ENCODE measurements at regions not wholly inside any gene's neighbourhood (a gene's known extent, or its start where the extent isn't known, plus 50 kb on each side); places are given as distances from the start of the nearest gene placed in this dataset. TPM values are rescaled to one million over a fixed set of nuclear protein-coding genes. Genes with fewer than 3 reads are reported as not detected.
"Not testable (repeated sequence)": the region's sequence is repeated elsewhere in the genome, so short reads cannot be mapped to it uniquely, and the experiment has no call there.

- intact Hi-C loops (cut with DNase I) = no loop called here
- H3K27me3 ChIP-seq = no peaks in the 10 kb centered on the region
- H3K4me3 ChIP-seq = no peak overlapping the region
- H3K9me3 ChIP-seq = no peaks in the 10 kb centered on the region
- no peak overlapping the region for H3K27ac ChIP-seq
- TF ChIP-seq CTCF (IDR thresholded peaks at IDR 0.05) = no peak
- TF ChIP-seq POLR2A (IDR thresholded peaks at IDR 0.05) = no peak
- H3K4me1 ChIP-seq = peaks cover 4% of the 10 kb centered on the region
- no peaks in the 10 kb centered on the region for H3K36me3 ChIP-seq (replicated peaks in 1 of 2; ENCODE audit: insufficient read depth in 1 of 2, low read depth in 2 of 2)
- DNase-seq (no peak), ATAC-seq (no peak)
- whole genome bisulfite sequencing, 2 donors = 88 to 93% methylated on average over 5 of the region's 5 CpGs
These were observed 63.0 kb upstream of the UXS1 start for GRCh38 chr2:106257135-106257534.

GRCh38 chr2:106249157-106249828 is 55.2 kb upstream of the UXS1 start:
- H3K4me1 ChIP-seq; ATAC-seq; H3K4me3 ChIP-seq; intact Hi-C loops (cut with DNase I); H3K27me3 ChIP-seq; H3K27ac ChIP-seq; H3K9me3 ChIP-seq; DNase-seq; H3K36me3 ChIP-seq (replicated peaks in 1 of 2; ENCODE audit: insufficient read depth in 1 of 2, low read depth in 2 of 2): not testable (repeated sequence)
- WGBS, 2 donors = 67 to 71% methylated on average over 3 of the region's 3 CpGs

- H3K9me3 ChIP-seq; H3K4me3 ChIP-seq; intact Hi-C loops (cut with DNase I); H3K27ac ChIP-seq; H3K4me1 ChIP-seq; H3K27me3 ChIP-seq; H3K36me3 ChIP-seq (replicated peaks in 1 of 2; ENCODE audit: insufficient read depth in 1 of 2, low read depth in 2 of 2): not testable (repeated sequence)
- DNase-seq (peak in 3 of 4 donors; percentile 39 to 59 (median 55)), ATAC-seq (peak; percentile 56)
- peak in 5 of 7 experiments; percentile 9 to 34 (median 24) for TF ChIP-seq CTCF (IDR thresholded peaks at IDR 0.05)
- 48 to 52% methylated on average over 4 to 5 of the region's 6 CpGs for WGBS, 2 donors
These were observed 54.5 kb upstream of the UXS1 start for GRCh38 chr2:106248548-106249151.

Small RNA genes lying in the stretch of these regions (small RNA-seq; reads per million reads assigned to genes)
- not detected for gene AC114755.3
